ENCODE measurements at regions not wholly inside any gene's neighbourhood (a gene's known extent, or its start where the extent isn't known, plus 50 kb on each side); places are given as distances from the start of the nearest gene placed in this dataset.

GRCh38 chr11:79809487-79809886 is 368.7 kb upstream of the TENM4 start:
- DNase-seq (ENCODE audit: low read depth), result no peak
- H3K27me3 ChIP-seq (ENCODE audit: control insufficient read depth, insufficient read depth, low read length), result no peaks in the 10 kb centered on the region

GRCh38 chr11:79807506-79807905 is 366.7 kb upstream of the TENM4 start:
- DNase-seq (ENCODE audit: low read depth), result no peak
- TF ChIP-seq CTCF (IDR thresholded peaks at IDR 0.05; ENCODE audit: insufficient read depth, low read length, poor library complexity, severe bottlenecking), result no peak
- no peaks in the 10 kb centered on the region for H3K36me3 ChIP-seq (ENCODE audit: control insufficient read depth, insufficient read depth, low read length)
- H3K4me3 ChIP-seq (ENCODE audit: low read depth, low read length), result no peak overlapping the region
- H3K27me3 ChIP-seq (ENCODE audit: control insufficient read depth, insufficient read depth, low read length), result no peaks in the 10 kb centered on the region

More at GRCh38 chr11:79809487-79809886, 368.7 kb upstream of the TENM4 start:
- no peak overlapping the region for H3K4me3 ChIP-seq (ENCODE audit: low read depth, low read length)
- TF ChIP-seq CTCF (IDR thresholded peaks at IDR 0.05; ENCODE audit: insufficient read depth, low read length, poor library complexity, severe bottlenecking), result no peak
- no peaks in the 10 kb centered on the region for H3K36me3 ChIP-seq (ENCODE audit: control insufficient read depth, insufficient read depth, low read length)

GRCh38 chr11:79796704-79797103 is 355.9 kb upstream of the TENM4 start:
- Histone ChIP-seq H3K27me3 (ENCODE audit: control insufficient read depth, insufficient read depth, low read length) (no peaks in the 10 kb centered on the region), H3K36me3 (ENCODE audit: control insufficient read depth, insufficient read depth, low read length) (no peaks in the 10 kb centered on the region), H3K4me3 (ENCODE audit: low read depth, low read length) (no peak overlapping the region)
- DNase-seq (ENCODE audit: low read depth), result no peak
- TF ChIP-seq CTCF (IDR thresholded peaks at IDR 0.05; ENCODE audit: insufficient read depth, low read length, poor library complexity, severe bottlenecking), result no peak

GRCh38 chr11:79794484-79795393 is 353.9 kb upstream of the TENM4 start:
- DNase-seq (ENCODE audit: low read depth), result no peak

GRCh38 chr11:79794057-79794456 is 353.2 kb upstream of the TENM4 start:
- no peaks in the 10 kb centered on the region for H3K36me3 ChIP-seq (ENCODE audit: control insufficient read depth, insufficient read depth, low read length)
- no peak for TF ChIP-seq CTCF (IDR thresholded peaks at IDR 0.05; ENCODE audit: insufficient read depth, low read length, poor library complexity, severe bottlenecking)
- no peaks in the 10 kb centered on the region for H3K27me3 ChIP-seq (ENCODE audit: control insufficient read depth, insufficient read depth, low read length)
- no peak overlapping the region for H3K4me3 ChIP-seq (ENCODE audit: low read depth, low read length)
- no peak for DNase-seq (ENCODE audit: low read depth)

More at GRCh38 chr11:79794484-79795393, 353.9 kb upstream of the TENM4 start:
- no peak for TF ChIP-seq CTCF (IDR thresholded peaks at IDR 0.05; ENCODE audit: insufficient read depth, low read length, poor library complexity, severe bottlenecking)
- Histone ChIP-seq H3K27me3 (ENCODE audit: control insufficient read depth, insufficient read depth, low read length) (no peaks in the 10 kb centered on the region), H3K36me3 (ENCODE audit: control insufficient read depth, insufficient read depth, low read length) (no peaks in the 10 kb centered on the region), H3K4me3 (ENCODE audit: low read depth, low read length) (no peak overlapping the region)
